ENCODE measurements at regions not wholly inside any gene's neighbourhood (a gene's known extent, or its start where the extent isn't known, plus 50 kb on each side); places are given as distances from the start of the nearest gene placed in this dataset.

DNA sequence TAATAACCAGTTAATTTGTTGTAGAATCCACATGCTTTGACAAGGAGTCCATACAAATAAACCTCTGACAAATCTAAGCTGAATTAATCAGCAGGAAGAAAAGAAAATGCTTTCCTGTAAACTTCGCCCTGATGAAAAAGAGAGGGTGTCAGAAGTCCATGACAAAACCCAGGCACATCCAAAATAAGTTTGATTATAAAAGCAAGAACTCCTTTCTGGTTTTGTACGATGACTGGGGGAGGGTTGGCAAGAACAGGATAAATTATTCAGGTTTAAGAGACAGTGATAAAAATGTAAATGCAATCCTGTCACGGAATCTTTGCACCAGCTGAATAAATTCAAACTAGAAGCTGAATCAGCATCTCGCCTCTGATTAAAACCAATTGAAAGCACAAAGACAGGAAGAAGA lies 469.2 kb upstream of the TNP1 start:
- DNase-seq = no peak

DNA sequence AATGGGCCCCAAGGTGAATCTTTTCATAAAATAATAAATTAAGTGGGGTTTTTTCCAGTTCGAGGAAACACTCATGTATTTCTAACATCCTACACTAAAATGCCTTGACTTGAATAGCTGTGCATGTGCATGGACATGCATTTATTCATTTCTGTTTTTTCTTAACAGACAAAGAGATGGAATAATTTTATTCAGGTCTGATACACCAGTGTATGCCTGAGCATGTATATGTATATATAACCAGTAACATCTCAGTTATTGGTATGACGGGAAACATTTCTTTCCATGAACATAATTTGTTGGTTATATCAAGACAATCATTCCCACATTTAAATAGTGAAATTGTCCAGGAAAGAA lies 468.7 kb upstream of the TNP1 start:
- no peak for DNase-seq

DNA sequence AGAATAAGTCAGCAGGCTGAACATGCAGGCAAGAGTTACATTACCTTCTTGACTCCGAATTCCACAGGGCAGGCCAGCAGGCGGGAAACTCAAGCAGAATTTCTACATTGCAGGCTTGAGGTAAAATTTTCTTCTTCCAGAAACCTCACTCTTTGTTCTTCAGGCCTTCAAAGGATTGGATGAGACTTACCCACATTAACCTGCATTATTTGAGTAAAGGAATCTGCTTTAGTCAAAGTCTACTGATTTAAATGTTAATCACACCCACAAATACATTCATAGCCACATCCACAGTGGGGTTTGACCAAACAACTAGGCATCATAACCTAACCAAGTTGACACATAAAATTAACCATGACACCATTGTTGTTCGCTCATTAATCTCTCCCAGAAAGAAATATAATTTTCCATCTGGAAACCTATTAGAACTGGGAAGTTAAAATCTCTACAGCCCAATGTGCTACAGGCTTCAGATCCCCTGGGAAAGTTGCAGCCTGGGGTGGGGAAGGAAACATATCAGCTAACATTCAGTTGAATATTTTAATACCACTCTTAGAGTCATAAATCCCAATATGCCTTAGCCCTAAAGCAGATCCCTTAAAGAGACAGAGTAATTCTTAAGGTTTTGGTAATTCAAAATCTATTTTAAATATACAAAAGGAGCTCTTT lies 468.2 kb upstream of the TNP1 start:
- no peak for DNase-seq

DNA sequence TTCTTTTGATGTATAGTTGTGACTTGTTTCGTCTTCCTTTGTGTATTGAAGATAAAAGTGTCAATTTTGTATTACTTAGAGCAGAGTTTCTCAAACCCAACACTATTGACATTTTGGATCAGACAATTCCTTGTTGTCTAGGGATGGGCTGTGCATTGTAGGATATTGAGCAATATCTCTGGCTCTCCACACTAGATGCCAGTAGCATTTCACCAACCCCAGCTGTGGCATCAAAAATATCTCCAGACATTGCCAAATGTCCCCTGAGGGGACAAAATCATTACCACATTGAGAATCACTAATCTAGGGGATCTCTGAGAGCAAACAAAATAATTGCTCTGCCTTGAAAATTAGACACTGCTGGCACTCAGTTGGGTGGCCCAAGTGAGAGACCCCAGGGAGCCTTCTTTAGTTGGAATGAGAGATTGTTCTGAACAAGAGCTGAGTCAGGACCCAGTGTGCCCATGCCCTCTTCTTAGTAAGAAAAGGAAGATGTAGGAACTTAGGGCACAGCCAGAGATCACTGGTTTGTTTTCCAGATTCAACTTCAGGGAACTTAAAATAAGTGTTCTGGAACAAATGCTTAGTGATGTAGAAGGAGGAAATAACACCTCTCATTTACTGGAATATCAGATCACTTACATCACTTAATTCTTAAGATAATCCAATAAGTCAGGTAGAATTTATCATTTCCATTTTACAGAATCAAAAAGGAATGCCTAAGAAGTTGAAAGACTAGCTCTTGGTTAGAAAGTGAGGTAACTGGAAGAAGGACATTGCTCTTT lies 466.6 kb upstream of the TNP1 start:
- no peak for DNase-seq

DNA sequence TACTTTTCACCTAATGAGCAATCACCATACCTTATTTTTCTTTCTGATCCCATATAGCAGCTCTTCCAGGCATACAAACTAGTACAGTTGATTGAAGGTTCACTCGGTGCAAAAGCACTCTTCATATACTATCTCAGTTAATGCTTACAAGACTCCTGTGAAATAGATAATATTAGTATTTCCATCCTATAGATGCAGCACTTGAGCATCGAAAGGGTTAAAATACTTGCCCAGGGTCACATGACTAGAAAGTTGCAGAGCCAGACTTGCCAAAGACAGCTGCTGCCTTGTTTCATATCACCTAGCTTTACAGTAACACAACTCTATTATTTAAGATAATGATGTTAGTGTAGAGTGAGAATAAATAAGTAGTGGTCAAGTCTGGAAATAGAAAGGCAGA lies 466.0 kb upstream of the TNP1 start:
- no peak for DNase-seq

DNA sequence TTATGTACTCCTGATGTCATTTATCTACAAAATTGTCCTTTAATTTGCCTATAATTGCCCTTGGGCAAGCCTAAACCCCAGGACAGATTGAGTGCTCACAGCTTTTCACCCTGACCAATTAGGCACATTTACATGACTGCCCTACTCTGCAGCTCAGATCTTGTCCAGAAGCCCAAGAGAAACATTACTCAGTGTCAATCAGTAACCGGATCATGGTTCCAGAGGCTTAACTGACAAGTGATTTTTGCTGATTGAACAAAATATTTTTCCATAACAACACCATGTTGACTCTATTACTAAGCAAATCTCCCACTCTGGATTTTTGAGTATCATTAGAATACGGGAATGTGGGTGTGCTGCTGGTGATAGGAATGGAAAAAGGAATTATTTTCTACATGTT lies 465.4 kb upstream of the TNP1 start:
- DNase-seq = peak; percentile 33

DNA sequence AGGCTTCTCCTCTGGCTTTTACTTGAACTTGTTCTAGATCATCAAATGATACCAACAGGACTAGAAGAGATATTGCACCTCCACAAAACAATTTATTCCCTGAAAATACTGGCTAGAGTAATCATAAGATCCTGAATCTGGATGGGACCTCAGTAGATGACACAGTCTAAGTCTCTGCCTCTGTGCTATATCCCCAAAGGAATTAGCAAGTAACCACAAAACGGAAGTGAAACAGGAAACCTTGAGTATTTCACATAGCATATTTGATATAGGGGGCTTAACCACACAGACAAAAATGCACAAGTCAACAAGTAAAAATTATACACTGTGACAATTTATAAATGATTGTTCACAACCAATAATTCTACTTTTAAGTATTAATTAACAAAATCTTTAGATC lies 456.9 kb upstream of the TNP1 start:
- DNase-seq = no peak

DNA sequence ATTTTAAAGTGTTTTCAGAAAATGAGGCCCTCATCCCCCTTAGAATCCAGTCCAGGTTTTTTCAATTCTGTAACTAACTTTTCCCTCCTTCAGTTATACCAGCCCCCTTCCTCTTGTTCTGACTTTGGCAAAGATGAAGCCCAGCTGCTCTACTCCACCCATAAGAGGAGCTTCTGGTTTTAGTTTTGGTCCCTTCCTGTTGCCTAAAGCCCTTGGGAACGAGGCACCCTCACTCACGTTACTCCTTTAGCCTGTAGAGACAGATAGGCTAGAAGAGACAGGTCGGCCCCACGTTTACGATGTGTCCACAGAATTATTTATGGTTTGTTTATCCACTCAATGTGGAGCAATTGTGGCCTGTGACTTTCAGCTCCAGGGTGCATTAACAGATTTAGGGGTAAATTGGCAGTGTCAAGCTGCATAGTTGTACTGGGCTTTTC lies 454.2 kb upstream of the TNP1 start:
- no peak for DNase-seq

DNA sequence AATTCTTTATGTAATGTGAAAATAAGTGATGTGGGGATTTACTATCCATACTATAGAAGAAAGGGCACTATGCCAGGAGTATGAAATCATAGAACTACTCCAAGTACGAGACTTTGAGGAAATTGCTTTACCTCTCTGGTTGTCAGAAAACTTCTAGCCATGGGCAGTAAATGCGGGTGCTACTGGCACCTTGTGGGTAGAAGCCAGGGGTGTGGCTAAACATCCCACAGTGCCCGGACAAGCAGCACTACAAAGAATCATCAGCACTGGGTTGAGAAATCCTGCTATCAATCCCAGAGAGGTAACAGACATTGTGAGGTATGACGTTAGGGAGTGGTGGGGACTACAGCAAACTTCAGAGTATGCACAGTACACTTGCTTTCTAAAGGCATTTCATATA lies 453.5 kb upstream of the TNP1 start:
- DNase-seq = no peak

DNA sequence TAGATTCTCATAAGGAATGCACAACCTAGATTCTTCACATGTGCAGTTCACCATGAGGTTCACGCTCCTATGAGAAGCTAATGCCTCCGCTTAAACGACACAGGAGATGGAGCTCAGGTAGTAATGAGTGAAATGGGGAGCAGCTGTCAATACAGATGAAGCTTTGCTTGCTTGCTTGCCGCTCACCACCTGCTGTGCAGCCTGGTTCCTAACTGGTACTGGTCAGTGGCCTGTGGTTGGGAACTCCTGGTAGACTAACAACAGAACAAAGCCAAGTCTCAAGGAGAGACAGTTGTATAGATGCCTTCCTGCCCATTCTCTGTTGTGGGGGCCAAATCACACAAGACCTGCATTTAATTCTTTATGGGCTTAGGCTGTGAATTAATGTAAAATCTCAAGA lies 449.2 kb upstream of the TNP1 start:
- DNase-seq = no peak

DNA sequence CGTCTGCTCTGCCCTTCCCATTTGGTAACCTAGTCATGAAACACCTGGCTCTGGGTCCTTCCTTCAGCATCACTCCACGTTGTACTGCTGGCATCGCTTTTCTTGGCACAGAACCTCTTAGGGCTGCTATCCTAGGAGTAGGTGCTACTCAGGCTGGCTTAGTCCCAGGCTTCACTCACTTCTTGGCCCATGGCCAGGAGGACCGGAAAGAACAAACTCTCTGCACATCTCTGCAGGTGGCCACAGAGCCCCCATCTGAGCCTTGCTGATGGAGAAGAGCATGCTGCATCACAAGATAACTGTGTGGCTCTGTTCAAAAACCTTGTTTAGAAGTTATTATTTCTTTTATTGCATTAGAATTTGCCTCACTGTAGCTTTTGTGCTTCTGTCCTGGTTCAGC lies 447.2 kb upstream of the TNP1 start:
- no peak for DNase-seq

DNA sequence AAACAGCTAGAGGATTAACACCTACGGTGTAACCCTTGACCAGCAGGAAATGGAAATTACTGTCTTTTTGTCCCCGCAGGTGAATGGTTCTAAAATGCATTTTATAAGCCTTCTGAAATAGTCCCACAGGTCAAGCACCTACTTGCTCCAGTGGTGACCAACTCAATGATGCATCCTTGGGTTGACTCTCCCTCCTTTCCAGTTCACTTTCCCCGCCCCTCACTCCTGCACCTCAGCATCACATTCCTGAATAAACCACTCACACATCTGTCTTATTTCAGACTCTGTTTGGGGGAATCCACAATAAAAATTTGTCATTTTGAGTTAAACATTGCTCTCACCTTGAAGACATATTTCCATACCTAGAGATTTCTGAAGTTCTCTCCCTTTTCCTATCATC lies 446.0 kb upstream of the TNP1 start:
- DNase-seq = no peak

DNA sequence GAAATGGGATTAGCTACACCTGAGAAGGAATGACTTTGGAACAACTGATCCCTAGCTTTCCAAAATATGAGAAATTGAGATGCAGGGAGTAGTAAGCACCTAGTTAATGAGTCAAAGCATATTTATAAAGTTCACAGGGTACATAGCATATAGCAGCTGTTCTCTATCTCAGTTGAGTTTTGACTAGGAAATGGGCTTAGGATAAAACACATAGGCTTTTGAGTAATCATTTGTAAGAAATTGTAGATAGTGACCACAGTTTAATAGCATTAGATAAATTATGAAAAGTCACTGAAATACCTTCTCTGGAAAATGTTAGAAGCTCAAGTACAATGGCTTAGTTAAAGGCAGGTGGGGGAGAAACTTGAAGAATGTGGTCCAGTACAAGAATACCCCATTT lies 444.7 kb upstream of the TNP1 start:
- no peak for DNase-seq

DNA sequence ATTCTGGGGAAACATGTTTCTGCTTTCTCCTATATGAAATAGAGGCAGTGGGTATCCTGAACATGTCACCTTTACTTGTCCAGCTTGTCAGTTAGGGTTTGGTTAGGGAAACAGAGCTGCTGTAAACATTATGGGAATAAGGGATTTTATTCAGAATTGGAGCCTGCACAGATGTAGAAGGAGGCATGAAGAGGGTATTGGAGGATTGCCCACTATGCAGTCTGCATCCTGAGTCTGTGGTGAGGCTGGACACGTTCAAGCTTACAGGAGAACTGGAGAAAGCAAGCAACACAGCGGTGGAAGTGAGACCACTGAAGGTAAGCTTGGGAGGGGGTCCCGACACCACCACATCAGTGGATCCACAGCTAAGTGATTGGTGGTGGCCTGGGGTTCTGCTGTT lies 443.0 kb upstream of the TNP1 start:
- DNase-seq = no peak

DNA sequence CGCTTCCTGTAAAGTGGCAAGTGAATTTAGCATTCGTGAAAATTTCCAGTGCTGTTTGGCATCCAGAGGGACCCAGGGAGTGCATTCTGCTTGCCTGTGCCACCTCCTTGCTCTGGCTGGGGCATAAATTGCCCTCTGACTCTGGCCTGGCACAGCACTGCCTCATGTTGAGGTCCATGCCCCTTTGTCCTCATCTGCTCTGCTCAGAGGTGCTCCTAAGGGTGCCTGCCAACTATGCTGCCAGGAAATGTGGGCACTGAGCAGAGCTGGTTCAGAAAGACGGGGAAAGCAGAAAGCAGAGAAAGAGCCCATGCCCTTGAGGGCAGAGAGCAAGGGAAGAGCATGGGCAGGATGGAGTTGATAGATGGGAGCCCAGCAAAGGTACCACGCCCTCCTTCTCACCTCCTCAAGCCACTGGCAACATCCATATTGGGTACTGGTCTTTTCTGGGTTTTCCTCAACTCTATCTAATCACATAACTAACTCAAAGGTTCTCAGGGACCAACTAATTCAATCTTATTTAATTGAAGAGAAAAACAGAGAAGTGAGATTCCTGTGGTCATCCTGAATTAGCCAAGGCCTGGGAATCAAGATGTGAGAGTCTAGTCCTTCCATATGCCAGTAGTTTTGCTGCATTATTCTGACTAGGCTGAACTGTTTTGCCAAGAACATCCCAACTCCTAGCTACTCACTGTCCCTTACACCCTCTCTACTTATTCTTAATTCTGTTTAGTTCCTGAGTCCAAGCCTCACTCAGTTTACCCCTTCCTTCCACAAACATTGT lies 441.5 kb upstream of the TNP1 start:
- no peak for DNase-seq

DNA sequence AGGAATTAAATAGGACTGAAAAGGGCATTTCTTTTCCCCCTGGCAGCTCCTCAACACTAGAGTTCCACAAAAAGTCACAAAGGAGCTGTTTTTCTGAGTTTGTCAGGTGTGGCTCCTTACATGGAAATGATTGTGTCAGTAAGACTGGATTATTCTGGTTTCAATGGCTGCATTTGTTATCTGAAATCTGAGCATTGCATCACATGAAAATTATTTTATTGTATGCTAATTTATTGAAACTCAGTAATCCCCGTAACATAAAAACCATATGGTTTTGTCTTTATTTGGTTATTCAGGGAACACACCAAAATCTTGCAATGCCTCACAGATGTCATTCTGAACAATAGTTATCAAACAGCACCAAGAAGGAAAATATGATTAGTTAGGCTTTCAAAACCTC lies 439.7 kb upstream of the TNP1 start:
- no peak for DNase-seq

DNA sequence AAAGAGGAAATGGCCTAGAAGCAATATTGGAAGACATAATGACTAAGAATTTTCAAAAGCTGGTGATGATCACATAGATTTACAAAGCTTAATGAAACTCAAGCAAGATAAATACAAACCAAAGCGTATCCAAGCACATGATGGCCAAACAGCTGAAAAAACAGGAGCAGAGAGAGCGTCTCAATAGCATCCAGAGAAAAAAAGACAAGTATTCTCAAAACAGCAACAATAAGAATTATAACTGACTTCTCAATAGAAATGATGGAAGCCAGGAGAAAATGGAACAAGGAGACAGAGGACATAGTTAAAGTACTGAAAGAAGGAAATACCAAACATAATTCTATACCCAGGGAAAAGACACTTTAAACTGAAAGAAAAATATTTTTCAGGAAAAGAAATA lies 437.2 kb upstream of the TNP1 start:
- DNase-seq = no peak

DNA sequence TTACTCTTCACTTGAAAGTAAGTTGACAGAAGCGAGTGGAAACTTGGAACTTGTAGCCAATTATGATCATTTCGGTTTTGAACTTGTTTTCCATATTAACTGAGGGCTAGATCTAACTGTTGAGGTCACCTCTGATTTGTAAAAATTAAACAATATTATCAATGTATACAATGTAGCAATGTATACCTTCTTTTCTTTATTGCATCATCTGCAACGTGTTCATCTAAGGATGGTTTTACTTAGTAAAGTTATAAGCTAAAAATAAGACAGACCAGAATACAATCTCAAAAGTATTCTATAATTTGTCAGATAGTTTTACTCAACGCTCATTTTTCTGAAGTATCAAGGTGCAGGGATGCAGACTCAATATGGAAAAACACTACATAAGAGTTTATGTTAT lies 435.0 kb upstream of the TNP1 start:
- DNase-seq = no peak

DNA sequence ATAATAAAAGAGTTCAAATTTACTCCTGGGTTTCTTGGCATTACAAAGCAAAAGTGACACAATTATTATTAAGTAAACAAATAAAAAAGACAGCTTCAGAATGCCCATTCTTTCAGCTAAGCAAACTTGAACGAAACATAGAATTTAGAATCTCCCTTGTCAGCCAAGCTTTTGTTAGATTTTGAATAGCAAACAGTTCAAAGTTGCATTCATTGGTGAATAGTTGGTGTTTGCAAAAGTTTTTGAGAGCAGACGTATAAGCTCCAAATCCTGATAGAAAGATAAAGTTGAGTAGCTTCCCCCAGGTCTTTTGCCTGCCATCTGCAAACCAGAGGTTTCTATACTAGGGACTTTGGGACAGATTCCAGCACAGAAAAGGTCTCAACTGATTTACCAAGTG lies 434.3 kb upstream of the TNP1 start:
- DNase-seq = no peak

DNA sequence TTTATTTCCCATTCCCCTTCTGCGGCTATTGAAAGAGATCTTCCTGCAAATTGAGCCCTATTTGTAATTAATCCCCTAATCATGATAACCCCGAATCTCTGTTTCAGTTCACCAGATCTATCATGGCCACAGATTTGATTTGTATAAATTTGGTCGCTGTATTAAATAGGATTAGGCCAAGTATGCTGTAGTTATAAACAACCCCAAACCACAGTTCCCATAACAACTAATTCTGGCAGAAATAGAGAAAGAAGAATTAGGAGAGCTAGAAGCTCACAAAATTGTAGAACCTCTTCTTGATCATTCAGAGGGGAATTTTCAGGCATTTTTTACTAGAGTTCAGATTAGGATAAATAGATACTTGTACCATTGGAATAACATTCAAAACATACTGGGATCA lies 433.7 kb upstream of the TNP1 start:
- DNase-seq = no peak

DNA sequence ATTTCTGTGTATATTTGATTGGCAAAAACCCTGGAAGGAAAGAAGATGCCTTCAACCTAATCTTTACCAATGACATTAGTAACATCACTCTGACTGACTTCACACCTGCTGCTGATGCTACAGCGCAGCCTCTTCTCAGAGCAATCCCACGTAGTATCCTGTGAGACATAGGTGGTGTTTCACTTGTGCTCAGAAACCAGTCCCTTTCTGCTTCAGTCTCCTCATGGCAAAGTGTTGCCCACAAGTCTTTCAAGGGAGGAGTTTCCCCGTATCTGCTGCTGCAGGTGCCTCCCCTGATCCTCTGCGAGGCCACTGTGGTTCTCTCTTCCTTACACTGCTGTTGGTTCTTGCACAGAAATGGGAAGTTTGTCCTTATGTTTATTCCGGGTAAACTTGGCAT lies 433.2 kb upstream of the TNP1 start:
- DNase-seq = no peak

DNA sequence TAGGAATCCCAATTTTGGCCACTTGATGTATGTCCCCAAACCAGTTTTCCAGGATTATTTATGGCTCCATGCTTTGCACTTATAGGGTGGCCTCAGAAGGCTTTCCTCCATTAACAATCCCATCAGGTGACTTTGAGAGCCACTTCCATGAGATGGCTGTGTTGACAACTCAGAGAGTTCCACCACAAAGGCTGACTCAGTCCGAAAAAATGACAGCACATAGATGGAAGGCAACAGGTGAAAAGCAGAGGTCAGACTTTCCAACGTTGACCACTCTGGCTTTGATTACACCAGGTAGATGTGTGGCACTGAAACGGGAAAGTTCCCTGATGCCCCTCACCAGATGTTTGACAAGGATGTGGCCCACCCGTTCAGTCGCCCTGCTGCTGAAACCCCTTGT lies 431.4 kb upstream of the TNP1 start:
- no peak for DNase-seq

DNA sequence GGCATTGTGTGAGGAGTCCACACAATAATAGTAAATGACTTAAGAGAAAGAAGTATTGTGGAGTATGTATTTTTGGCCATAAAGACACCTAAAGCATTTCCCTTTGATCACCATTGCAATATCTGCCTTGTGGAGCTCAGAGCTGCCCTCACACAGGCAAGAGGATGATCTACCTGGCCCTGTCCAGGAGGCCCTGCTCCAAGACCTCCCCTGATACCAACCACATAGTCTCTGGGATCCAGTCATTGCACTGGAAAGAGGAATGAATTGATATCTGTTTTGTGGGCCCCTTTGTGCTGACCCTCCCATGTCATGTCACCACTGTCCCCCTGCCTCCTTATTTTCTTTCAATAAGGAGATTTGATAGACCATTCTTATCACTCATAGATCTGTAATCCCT lies 430.6 kb upstream of the TNP1 start:
- DNase-seq = no peak

DNA sequence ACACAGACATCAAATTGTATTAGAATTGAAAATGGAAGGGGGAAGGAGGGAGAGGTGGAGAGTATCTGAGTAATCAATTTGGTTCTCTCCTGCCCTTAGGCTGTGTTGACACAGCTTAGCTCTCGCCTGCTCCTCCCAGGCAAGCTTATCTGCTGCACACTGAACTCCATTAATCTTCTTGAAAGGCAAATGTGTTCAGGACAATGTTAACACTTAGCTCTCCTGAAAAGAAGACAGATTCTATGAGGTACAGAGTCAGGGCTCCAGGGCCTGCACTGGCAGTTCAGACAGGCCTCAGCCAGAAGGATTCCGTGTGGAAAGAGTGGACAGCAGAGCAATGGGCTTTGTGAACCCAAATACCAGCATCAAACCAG lies 430.0 kb upstream of the TNP1 start:
- peak; percentile 72 for DNase-seq

Measured in NCI-H774 (cell line).